ENCODE measurements at regions not wholly inside any gene's neighbourhood (a gene's known extent, or its start where the extent isn't known, plus 50 kb on each side); places are given as distances from the start of the nearest gene placed in this dataset.

- TF ChIP-seq, protein P1, sequence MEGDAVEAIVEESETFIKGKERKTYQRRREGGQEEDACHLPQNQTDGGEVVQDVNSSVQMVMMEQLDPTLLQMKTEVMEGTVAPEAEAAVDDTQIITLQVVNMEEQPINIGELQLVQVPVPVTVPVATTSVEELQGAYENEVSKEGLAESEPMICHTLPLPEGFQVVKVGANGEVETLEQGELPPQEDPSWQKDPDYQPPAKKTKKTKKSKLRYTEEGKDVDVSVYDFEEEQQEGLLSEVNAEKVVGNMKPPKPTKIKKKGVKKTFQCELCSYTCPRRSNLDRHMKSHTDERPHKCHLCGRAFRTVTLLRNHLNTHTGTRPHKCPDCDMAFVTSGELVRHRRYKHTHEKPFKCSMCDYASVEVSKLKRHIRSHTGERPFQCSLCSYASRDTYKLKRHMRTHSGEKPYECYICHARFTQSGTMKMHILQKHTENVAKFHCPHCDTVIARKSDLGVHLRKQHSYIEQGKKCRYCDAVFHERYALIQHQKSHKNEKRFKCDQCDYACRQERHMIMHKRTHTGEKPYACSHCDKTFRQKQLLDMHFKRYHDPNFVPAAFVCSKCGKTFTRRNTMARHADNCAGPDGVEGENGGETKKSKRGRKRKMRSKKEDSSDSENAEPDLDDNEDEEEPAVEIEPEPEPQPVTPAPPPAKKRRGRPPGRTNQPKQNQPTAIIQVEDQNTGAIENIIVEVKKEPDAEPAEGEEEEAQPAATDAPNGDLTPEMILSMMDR (IDR thresholded peaks at IDR 0.05; ENCODE audit: low read depth, low read length) = no peak
- TF ChIP-seq EZH2phosphoT487 (IDR thresholded peaks at IDR 0.05; ENCODE audit: low read depth) = no peak
These were observed 147.3 kb upstream of the SSTR4 start for GRCh38 chr20:22887796-22888195.

Measured in OCI-LY3 (cell line).